AG09319 (cell line): ENCODE measurements at regions not wholly inside any gene's neighbourhood (a gene's known extent, or its start where the extent isn't known, plus 50 kb on each side); places are given as distances from the start of the nearest gene placed in this dataset.

ENCODE experiments used
- DNase-seq: peaks from one replicate; pipeline ENCODE4 v3.0.0-alpha.2; 2010; ENCODE audit warnings: low read depth; ENCODE audit errors: extremely low read depth
- TF ChIP-seq, protein P1 (sequence below): IDR thresholded peaks from 2 replicates; pipeline ENCODE4 v1.5.1; 2011; ENCODE audit warnings: low read depth, mild to moderate bottlenecking, inconsistent platforms, low read length, moderate library complexity

DNA sequence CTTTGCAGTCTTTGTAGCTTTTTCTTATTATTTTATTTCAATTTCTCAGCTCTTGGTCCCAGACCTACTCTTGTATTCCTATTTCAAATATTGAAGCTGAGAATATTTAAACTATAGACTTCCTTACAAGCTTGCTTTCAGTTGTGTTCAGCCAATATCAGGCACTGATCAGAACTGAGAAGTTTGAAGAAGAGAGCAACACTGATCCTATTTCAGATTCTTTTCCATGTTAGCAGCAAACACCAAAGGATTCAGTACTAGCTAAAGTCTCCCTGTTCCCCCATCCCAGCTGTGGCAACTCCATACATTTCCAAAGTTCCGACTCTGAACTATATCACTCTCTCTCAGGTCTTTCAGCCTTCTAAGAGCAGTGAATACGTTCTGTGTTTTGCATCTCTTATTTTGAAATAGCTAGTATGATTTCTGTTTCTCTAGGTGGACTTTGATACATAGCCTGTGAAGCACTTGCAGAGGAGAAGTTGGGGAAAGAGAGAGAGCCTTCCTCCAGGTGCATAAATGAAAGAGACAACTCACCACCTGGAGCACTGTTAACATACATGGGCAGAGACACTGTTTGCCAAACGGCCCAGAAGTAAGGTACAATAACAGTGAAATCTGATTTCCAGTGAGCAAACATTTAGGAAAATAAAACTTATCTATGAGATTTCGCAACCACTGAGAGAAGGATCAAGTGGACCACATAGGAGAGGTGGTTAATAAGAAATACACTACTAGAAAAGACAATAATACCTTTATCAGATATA lies 135.0 kb upstream of the ZNF804A start:
- TF ChIP-seq, protein P1, sequence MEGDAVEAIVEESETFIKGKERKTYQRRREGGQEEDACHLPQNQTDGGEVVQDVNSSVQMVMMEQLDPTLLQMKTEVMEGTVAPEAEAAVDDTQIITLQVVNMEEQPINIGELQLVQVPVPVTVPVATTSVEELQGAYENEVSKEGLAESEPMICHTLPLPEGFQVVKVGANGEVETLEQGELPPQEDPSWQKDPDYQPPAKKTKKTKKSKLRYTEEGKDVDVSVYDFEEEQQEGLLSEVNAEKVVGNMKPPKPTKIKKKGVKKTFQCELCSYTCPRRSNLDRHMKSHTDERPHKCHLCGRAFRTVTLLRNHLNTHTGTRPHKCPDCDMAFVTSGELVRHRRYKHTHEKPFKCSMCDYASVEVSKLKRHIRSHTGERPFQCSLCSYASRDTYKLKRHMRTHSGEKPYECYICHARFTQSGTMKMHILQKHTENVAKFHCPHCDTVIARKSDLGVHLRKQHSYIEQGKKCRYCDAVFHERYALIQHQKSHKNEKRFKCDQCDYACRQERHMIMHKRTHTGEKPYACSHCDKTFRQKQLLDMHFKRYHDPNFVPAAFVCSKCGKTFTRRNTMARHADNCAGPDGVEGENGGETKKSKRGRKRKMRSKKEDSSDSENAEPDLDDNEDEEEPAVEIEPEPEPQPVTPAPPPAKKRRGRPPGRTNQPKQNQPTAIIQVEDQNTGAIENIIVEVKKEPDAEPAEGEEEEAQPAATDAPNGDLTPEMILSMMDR, result no peak
- no peak for DNase-seq

DNA sequence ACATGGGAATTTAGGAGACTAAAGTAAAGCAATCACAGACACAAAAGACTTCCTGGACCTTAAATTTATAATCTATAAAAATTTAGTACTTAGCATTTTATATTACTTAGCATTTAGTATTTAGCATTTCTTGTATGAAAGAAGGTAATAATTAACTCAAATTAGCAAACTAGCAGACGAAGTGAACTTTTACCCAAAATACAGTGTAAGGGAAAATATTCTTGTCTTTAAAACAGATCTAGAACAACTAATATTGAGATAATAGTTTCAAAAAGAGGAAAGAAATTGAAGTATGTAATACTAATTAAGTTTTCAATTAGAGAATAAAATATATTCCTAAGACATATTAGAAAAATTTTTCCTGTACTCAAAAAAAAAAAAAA lies 134.5 kb upstream of the ZNF804A start:
- DNase-seq, result no peak
- TF ChIP-seq, protein P1, result no peak

DNA sequence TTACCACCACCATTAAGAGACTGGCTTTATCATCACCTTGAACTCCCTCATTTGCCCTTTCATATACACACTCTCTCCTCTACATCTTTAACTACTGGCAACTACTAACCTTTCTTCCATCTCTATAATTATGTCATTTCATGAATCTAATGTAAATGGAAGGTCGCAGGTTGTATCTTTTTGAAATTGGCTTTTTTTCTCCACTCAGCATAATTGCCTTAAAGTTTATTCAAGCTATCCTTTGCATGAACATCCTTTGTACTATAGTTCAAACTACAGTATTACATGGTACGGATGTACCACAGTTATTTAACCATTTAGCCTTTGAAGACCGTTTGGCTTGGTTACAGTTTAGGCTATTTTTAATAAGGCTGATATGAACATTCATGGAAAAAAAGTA lies 129.5 kb upstream of the ZNF804A start:
- no peak for DNase-seq
- TF ChIP-seq, protein P1, result no peak

DNA sequence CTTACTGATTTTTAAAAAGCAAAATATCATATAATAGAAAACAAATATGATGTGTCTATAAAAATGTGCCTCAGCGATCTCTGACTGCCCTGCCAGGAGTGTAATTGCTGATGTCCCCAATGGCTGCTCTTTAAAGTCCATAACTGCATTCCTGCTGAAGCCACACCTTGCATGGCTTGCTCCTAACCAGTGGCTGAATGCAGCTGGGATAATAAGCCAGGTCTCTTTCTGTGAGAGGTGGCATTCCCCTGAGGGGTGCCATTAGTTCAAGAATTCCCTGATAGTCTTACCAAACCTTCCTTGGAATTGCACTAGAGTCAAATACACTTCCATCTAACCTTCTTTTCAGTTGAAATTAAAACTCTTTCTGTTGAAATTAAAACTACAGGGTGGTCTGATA lies 125.8 kb upstream of the ZNF804A start:
- TF ChIP-seq, protein P1, result no peak
- DNase-seq, result no peak

DNA sequence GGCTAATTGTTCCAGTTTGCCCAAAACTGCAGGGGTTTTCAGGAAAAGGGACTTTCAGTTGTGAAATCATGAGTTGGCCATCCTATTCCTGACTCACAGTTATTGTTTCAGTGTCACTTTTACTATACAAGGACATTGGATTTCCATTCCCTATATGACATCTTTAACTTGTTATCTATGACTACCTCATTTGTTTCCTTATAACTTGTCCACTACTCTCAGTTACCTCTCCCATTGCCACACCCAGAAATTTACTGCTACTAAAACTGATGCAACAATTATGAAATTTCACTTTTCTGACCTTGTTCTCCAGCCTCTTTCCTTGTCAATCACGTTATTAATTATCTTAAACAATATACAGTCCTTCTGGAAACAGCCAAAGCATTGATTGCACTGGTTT lies 116.5 kb upstream of the ZNF804A start:
- DNase-seq, result no peak
- TF ChIP-seq, protein P1, result no peak

DNA sequence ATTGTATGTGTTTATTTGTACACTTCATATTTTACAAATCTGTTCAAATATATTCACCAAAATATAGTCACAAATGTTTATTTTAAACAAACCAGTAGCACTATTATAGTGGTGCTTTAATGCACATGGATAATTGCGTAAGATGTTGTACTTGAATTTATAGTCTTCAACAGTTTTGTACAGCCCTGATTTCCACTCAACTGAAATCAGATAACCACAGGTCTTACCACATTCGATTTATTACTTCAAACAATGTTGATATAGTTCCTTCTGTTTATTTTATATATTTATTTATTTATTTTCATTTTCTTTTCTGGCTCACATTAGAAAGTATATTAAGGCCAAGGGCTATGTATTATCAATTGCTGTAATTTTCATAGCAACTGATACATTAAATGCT lies 99.4 kb upstream of the ZNF804A start:
- DNase-seq, result no peak
- TF ChIP-seq, protein P1, result no peak

DNA sequence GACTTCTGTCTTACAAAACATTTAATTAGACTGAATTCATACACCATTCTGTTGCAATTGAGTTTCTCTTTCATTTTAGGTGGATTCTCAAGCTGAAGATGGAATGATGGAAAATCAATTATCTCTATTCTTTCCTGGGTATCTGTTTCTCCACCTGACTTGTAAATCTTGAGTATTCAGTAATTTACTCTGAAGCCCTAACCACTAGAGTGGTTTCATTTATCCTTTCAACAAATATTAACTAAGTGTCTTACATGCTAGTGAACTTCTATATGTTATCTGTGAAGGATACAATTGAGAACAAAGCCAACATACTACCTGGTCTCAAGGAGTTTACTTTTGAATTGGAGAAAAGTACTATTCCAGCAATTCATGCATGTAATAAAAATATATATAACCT lies 94.1 kb upstream of the ZNF804A start:
- DNase-seq, result no peak

More for the DNA sequence above, 94.1 kb upstream of the ZNF804A start:
- TF ChIP-seq, protein P1, result no peak
